Suprapubic skin (tissue), 4 donors: ENCODE measurements at regions not wholly inside any gene's neighbourhood (a gene's known extent, or its start where the extent isn't known, plus 50 kb on each side); places are given as distances from the start of the nearest gene placed in this dataset.

Experiments used
- DNase-seq, 2 donors: peaks; one replicate each; pipeline ENCODE4 v3.0.0-alpha.2; 2019; ENCODE audit warnings: low spot score in 2 of 2
- H3K27ac ChIP-seq: fragments of 200-600 bp; sonication (generic); one replicate; pipeline ENCODE4 v1.5.1; 2019
- H3K27me3 ChIP-seq: fragments of 200-600 bp; sonication (generic); one replicate; pipeline ENCODE4 v1.5.1; 2019
- H3K36me3 ChIP-seq: fragments of 200-600 bp; sonication (generic); one replicate; pipeline ENCODE4 v1.5.1; 2019
- H3K4me1 ChIP-seq: fragments of 200-600 bp; sonication (generic); one replicate; pipeline ENCODE4 v1.5.1; 2019
- H3K4me3 ChIP-seq: fragments of 200-600 bp; sonication (generic); one replicate; pipeline ENCODE4 v1.5.1; 2019; ENCODE audit warnings: mild to moderate bottlenecking
- H3K9me3 ChIP-seq: fragments of 200-600 bp; sonication (generic); one replicate; pipeline ENCODE4 v1.5.1; 2019
- CTCF ChIP-seq, 2 donors: fragments of 200-600 bp in 1 of 2; fragments of 450-650 bp in 1 of 2; sonication (generic) in 1 of 2; IDR thresholded peaks; one replicate each; pipeline ENCODE4 v1.5.1; 2016 to 2019; ENCODE audit warnings: antibody characterized with exemption in 2 of 2, mild to moderate bottlenecking in 1 of 2, moderate library complexity in 1 of 2
- EP300 ChIP-seq: sonication (generic); formaldehyde crosslinking; IDR thresholded peaks from one replicate; pipeline ENCODE4 v1.6.1; 2017; ENCODE audit warnings: antibody characterized with exemption
- POLR2A ChIP-seq, 2 donors: fragments of 450-650 bp; IDR thresholded peaks; one replicate each; pipeline ENCODE4 v1.6.1; 2017; ENCODE audit warnings: antibody characterized with exemption in 2 of 2, mild to moderate bottlenecking in 2 of 2, moderate library complexity in 2 of 2
- POLR2AphosphoS5 ChIP-seq, 3 donors: sonication (generic); formaldehyde crosslinking; IDR thresholded peaks; one replicate each; pipeline ENCODE4 v1.6.1; 2017; ENCODE audit warnings: antibody characterized with exemption in 3 of 3
- WGBS: methylation state at CpG from one replicate; pipeline ENCODE4 v1.1.5; 2018; 5-methylcytosine and 5-hydroxymethylcytosine counted together

- DNase-seq, result no peak
- WGBS, result 76% methylated on average over 13 of the region's 14 CpGs
- Histone ChIP-seq H3K4me1 (peaks cover 19% of the 10 kb centered on the region), H3K36me3 (no peaks in the 10 kb centered on the region), H3K27me3 (no peaks in the 10 kb centered on the region), H3K9me3 (no peaks in the 10 kb centered on the region), H3K4me3 (no peak overlapping the region), H3K27ac (no peak overlapping the region)
- TF ChIP-seq CTCF (IDR thresholded peaks at IDR 0.05), result no peak
- TF ChIP-seq POLR2AphosphoS5 (IDR thresholded peaks at IDR 0.05), result no peak
- TF ChIP-seq POLR2A (IDR thresholded peaks at IDR 0.05), result no peak
- TF ChIP-seq EP300, result no peak
These were observed 252.6 kb downstream of the RHOU start for GRCh38 chr1:228987736-228988506.

GRCh38 chr1:228988664-228989063, 253.4 kb downstream of the RHOU start:
- TF ChIP-seq EP300 (no peak), POLR2A (IDR thresholded peaks at IDR 0.05) (no peak), CTCF (IDR thresholded peaks at IDR 0.05) (no peak), POLR2AphosphoS5 (IDR thresholded peaks at IDR 0.05) (no peak)
- DNase-seq, result no peak
- Histone ChIP-seq H3K9me3 (no peaks in the 10 kb centered on the region), H3K27me3 (no peaks in the 10 kb centered on the region), H3K4me3 (no peak overlapping the region), H3K36me3 (no peaks in the 10 kb centered on the region), H3K4me1 (peaks cover 19% of the 10 kb centered on the region), H3K27ac (no peak overlapping the region)
- WGBS, result 69% methylated on average over 6 of the region's 6 CpGs

- Histone ChIP-seq H3K9me3 (no peaks in the 10 kb centered on the region), H3K36me3 (no peaks in the 10 kb centered on the region), H3K27ac (no peak overlapping the region), H3K4me3 (no peak overlapping the region), H3K27me3 (no peaks in the 10 kb centered on the region), H3K4me1 (peaks cover 19% of the 10 kb centered on the region)
- TF ChIP-seq POLR2A (IDR thresholded peaks at IDR 0.05), result no peak
- no peak for TF ChIP-seq EP300
- TF ChIP-seq POLR2AphosphoS5 (IDR thresholded peaks at IDR 0.05), result no peak
- no peak for TF ChIP-seq CTCF (IDR thresholded peaks at IDR 0.05)
- WGBS, result 90% methylated on average over 9 of the region's 9 CpGs
- DNase-seq, result no peak
These were observed 253.9 kb downstream of the RHOU start for GRCh38 chr1:228989176-228989575.

- Histone ChIP-seq H3K9me3 (no peaks in the 10 kb centered on the region), H3K4me3 (no peak overlapping the region), H3K27me3 (no peaks in the 10 kb centered on the region), H3K27ac (peak overlapping the region; percentile 12), H3K36me3 (no peaks in the 10 kb centered on the region), H3K4me1 (peaks cover 19% of the 10 kb centered on the region)
- no peak for DNase-seq
- WGBS, result 89% methylated on average over 5 of the region's 5 CpGs
- TF ChIP-seq EP300 (no peak), POLR2AphosphoS5 (IDR thresholded peaks at IDR 0.05) (no peak), CTCF (IDR thresholded peaks at IDR 0.05) (no peak), POLR2A (IDR thresholded peaks at IDR 0.05) (no peak)
These were observed 254.4 kb downstream of the RHOU start for GRCh38 chr1:228989676-228989991.

- peak in 1 of 2 donors; percentile 83 for DNase-seq
- no peaks in the 10 kb centered on the region for H3K27me3 ChIP-seq
- WGBS, result 60% methylated on average over 8 of the region's 12 CpGs
- TF ChIP-seq POLR2AphosphoS5 (IDR thresholded peaks at IDR 0.05) (peak in 2 of 3 donors; percentile 43 to 67), POLR2A (IDR thresholded peaks at IDR 0.05) (no peak)
- H3K36me3 ChIP-seq, result no peaks in the 10 kb centered on the region
- peak overlapping the region; percentile 35 for H3K27ac ChIP-seq
- H3K4me3 ChIP-seq, result no peak overlapping the region
- no peaks in the 10 kb centered on the region for H3K9me3 ChIP-seq
- peaks cover 20% of the 10 kb centered on the region for H3K4me1 ChIP-seq
These were observed 254.9 kb downstream of the RHOU start for GRCh38 chr1:228989992-228990827.
